Ishikawa (cell line): ENCODE measurements at regions not wholly inside any gene's neighbourhood (a gene's known extent, or its start where the extent isn't known, plus 50 kb on each side); places are given as distances from the start of the nearest gene placed in this dataset.

ENCODE experiments used
- CEBPB ChIP-seq: IDR thresholded peaks from 2 replicates; pipeline ENCODE4 v1.6.1; 2012
- EGR1 ChIP-seq: IDR thresholded peaks from 2 replicates; pipeline ENCODE4 v1.6.1; 2012
- EP300 ChIP-seq: IDR thresholded peaks from 2 replicates; pipeline ENCODE4 v1.6.1; 2012; ENCODE audit warnings: borderline replicate concordance
- FOXM1 ChIP-seq: IDR thresholded peaks from 2 replicates; pipeline ENCODE4 v1.6.1; 2012; ENCODE audit warnings: low read depth, borderline replicate concordance
- NFIC ChIP-seq: IDR thresholded peaks from 2 replicates; pipeline ENCODE4 v1.6.1; 2012
- RAD21 ChIP-seq: IDR thresholded peaks from 2 replicates; pipeline ENCODE4 v1.6.1; 2012; ENCODE audit warnings: low read depth
- TAF1 ChIP-seq: IDR thresholded peaks from 2 replicates; pipeline ENCODE4 v1.6.1; 2012; ENCODE audit warnings: low read depth, mild to moderate bottlenecking
- TCF12 ChIP-seq: IDR thresholded peaks from 2 replicates; pipeline ENCODE4 v1.6.1; 2012; ENCODE audit warnings: low read depth
- YY1 ChIP-seq: IDR thresholded peaks from 2 replicates; pipeline ENCODE4 v1.6.1; 2012; ENCODE audit warnings: low read depth
- TF ChIP-seq, protein P1 (sequence below): IDR thresholded peaks from 2 replicates; pipeline ENCODE4 v1.6.1; 2012
- TF ChIP-seq, protein P2 (sequence below): IDR thresholded peaks from 2 replicates; pipeline ENCODE4 v1.6.1; 2012
- TF ChIP-seq, protein P3 (sequence below): IDR thresholded peaks from 2 replicates; pipeline ENCODE4 v1.6.1; 2012; ENCODE audit warnings: low read depth, mild to moderate bottlenecking

DNA sequence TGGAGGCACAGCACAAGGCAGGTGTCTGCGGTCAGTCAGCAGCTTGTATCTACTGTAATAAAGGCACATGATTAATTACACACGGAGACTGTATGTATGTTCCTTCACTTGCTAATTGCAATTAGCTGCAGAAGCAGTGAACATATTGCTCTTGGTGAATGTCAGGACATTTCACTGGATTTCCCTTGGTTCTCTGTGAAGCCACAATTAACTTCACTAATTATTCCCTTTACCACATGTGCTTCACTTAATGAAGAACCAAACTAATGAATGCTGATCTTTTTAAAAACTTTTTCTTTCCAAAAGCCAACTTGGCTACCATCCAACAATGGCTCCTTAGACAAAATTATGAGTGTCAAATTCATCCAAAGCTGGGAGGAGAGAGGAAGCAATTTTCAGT is 290.7 kb downstream of the ADRA2A start:
- TF ChIP-seq, protein P1, sequence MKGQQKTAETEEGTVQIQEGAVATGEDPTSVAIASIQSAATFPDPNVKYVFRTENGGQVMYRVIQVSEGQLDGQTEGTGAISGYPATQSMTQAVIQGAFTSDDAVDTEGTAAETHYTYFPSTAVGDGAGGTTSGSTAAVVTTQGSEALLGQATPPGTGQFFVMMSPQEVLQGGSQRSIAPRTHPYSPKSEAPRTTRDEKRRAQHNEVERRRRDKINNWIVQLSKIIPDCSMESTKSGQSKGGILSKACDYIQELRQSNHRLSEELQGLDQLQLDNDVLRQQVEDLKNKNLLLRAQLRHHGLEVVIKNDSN: no peak
- no peak for TF ChIP-seq EP300
- no peak for TF ChIP-seq EGR1
- no peak for TF ChIP-seq NFIC
- TF ChIP-seq, protein P2, sequence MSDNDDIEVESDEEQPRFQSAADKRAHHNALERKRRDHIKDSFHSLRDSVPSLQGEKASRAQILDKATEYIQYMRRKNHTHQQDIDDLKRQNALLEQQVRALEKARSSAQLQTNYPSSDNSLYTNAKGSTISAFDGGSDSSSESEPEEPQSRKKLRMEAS: no peak
- no peak for TF ChIP-seq CEBPB
- TF ChIP-seq FOXM1: no peak
- no peak for TF ChIP-seq YY1
- TF ChIP-seq TAF1: no peak
- TF ChIP-seq, protein P3, sequence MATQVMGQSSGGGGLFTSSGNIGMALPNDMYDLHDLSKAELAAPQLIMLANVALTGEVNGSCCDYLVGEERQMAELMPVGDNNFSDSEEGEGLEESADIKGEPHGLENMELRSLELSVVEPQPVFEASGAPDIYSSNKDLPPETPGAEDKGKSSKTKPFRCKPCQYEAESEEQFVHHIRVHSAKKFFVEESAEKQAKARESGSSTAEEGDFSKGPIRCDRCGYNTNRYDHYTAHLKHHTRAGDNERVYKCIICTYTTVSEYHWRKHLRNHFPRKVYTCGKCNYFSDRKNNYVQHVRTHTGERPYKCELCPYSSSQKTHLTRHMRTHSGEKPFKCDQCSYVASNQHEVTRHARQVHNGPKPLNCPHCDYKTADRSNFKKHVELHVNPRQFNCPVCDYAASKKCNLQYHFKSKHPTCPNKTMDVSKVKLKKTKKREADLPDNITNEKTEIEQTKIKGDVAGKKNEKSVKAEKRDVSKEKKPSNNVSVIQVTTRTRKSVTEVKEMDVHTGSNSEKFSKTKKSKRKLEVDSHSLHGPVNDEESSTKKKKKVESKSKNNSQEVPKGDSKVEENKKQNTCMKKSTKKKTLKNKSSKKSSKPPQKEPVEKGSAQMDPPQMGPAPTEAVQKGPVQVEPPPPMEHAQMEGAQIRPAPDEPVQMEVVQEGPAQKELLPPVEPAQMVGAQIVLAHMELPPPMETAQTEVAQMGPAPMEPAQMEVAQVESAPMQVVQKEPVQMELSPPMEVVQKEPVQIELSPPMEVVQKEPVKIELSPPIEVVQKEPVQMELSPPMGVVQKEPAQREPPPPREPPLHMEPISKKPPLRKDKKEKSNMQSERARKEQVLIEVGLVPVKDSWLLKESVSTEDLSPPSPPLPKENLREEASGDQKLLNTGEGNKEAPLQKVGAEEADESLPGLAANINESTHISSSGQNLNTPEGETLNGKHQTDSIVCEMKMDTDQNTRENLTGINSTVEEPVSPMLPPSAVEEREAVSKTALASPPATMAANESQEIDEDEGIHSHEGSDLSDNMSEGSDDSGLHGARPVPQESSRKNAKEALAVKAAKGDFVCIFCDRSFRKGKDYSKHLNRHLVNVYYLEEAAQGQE: no peak
- TF ChIP-seq RAD21: no peak
- no peak for TF ChIP-seq TCF12
